KMS-11 (cell line): ENCODE measurements at regions not wholly inside any gene's neighbourhood (a gene's known extent, or its start where the extent isn't known, plus 50 kb on each side); places are given as distances from the start of the nearest gene placed in this dataset.
"Not testable (repeated sequence)": the region's sequence is repeated elsewhere in the genome, so short reads cannot be mapped to it uniquely, and the experiment has no call there.

ENCODE experiments used
- H2AFZ ChIP-seq: fragments of 200-600 bp; sonication (generic); 2 replicates; pipeline ENCODE4 v1.6.1; 2016; ENCODE audit warnings: antibody characterized with exemption, mixed run types, low read depth
- H3K27ac ChIP-seq: fragments of 200-600 bp; sonication (generic); 2 replicates; pipeline ENCODE4 v1.6.1; 2016; ENCODE audit warnings: mild to moderate bottlenecking, mixed run types
- H3K27me3 ChIP-seq: fragments of 200-600 bp; sonication (generic); 2 replicates; pipeline ENCODE4 v1.6.1; 2017; ENCODE audit warnings: mild to moderate bottlenecking, low read depth, mixed run types, moderate library complexity; ENCODE audit not compliant: insufficient read depth
- H3K36me3 ChIP-seq: fragments of 200-600 bp; sonication (generic); 2 replicates; pipeline ENCODE4 v1.6.1; 2017; ENCODE audit warnings: mild to moderate bottlenecking, mixed run types; ENCODE audit not compliant: insufficient read depth
- H3K4me1 ChIP-seq: fragments of 200-600 bp; sonication (generic); 2 replicates; pipeline ENCODE4 v1.6.1; 2016; ENCODE audit warnings: mild to moderate bottlenecking, low read depth, mixed run types; ENCODE audit not compliant: poor library complexity, severe bottlenecking
- H3K4me2 ChIP-seq: fragments of 200-600 bp; sonication (generic); 2 replicates; pipeline ENCODE4 v1.7.0; 2016; ENCODE audit warnings: mild to moderate bottlenecking, mixed run types
- H3K4me3 ChIP-seq: fragments of 200-600 bp; sonication (generic); IDR thresholded peaks from 2 replicates; pipeline ENCODE4 v1.6.1; 2017; ENCODE audit warnings: low read depth, low read length, mixed read lengths; ENCODE audit not compliant: insufficient read depth
- H3K79me2 ChIP-seq: fragments of 200-600 bp; sonication (generic); 2 replicates; pipeline ENCODE4 v1.6.1; 2016; ENCODE audit warnings: low read depth, mixed run types; ENCODE audit not compliant: insufficient read depth
- H3K9ac ChIP-seq: fragments of 200-600 bp; sonication (generic); 2 replicates; pipeline ENCODE4 v1.6.1; 2016; ENCODE audit warnings: mild to moderate bottlenecking, mixed run types
- H4K20me1 ChIP-seq: fragments of 200-600 bp; sonication (generic); 2 replicates; pipeline ENCODE4 v1.6.1; 2016; ENCODE audit warnings: mild to moderate bottlenecking, mixed run types; ENCODE audit not compliant: insufficient read depth
- TF ChIP-seq, protein P1 (sequence below): fragments of 200-600 bp; sonication (generic); conservative IDR thresholded peaks from 2 replicates; pipeline ENCODE4 v1.6.1; 2017; ENCODE audit warnings: low read depth, mild to moderate bottlenecking, antibody characterized with exemption, low read length, moderate library complexity, mixed read lengths

DNA sequence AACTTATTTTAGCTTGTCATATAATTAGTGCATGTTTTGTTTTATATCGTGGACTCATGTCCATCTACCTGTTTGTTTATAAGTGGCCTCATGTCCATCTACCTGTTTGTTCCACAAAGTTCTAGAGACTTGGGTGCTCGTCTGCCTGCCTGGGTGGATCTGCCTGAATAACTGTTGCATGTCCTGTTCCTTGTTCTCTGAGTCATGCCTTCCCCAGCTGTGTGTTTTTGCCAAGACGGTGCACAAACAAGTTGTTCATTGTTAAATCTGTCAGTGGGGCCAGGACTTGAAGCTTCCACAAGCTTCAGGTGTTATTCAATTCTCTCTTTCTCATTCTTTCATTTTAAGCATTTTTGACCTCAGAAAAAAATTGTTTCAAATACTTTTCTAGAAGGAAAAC, 358.0 kb upstream of the CITED2 start:
- TF ChIP-seq, protein P1, sequence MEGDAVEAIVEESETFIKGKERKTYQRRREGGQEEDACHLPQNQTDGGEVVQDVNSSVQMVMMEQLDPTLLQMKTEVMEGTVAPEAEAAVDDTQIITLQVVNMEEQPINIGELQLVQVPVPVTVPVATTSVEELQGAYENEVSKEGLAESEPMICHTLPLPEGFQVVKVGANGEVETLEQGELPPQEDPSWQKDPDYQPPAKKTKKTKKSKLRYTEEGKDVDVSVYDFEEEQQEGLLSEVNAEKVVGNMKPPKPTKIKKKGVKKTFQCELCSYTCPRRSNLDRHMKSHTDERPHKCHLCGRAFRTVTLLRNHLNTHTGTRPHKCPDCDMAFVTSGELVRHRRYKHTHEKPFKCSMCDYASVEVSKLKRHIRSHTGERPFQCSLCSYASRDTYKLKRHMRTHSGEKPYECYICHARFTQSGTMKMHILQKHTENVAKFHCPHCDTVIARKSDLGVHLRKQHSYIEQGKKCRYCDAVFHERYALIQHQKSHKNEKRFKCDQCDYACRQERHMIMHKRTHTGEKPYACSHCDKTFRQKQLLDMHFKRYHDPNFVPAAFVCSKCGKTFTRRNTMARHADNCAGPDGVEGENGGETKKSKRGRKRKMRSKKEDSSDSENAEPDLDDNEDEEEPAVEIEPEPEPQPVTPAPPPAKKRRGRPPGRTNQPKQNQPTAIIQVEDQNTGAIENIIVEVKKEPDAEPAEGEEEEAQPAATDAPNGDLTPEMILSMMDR: no peak
- Histone ChIP-seq H4K20me1 (no peaks in the 10 kb centered on the region), H3K36me3 (no peaks in the 10 kb centered on the region), H3K79me2 (no peaks in the 10 kb centered on the region), H2AFZ (no peak overlapping the region), H3K4me2 (no peak overlapping the region), H3K4me3 (no peak overlapping the region), H3K4me1 (peaks cover 7% of the 10 kb centered on the region), H3K9ac (no peak overlapping the region), H3K27me3 (no peaks in the 10 kb centered on the region), H3K27ac (no peak overlapping the region)

DNA sequence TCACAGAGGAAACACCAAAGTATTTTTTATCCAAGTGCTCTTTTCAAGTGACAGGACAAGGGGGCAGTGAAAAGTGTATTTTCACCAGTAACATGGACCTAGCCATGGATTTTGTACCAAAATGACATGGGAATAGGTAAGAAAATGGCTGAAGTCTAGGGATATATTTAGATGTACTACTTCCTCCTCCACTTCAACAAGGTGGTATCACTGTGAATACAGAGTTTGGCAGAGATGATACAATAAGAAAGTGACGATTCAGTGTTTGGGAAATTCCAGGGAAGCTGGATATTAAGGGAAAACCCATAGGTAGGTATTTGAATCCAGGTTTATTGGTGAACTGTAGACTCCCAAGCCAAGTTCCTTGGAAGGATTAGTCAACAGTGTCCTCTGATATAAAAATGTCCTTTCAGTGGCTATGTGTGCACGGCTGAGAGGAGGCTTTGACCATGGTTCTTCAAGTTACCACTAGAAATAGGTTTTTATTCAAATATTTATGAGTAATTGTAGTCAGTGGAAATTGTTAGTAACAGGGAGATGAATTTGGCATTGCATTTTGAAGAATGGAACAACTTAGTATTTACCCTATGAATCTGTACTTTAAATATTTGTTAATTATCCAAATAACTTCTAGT, 356.0 kb upstream of the CITED2 start:
- H4K20me1 ChIP-seq: no peaks in the 10 kb centered on the region
- H3K27me3 ChIP-seq: no peaks in the 10 kb centered on the region
- H3K9ac ChIP-seq: no peak overlapping the region
- H2AFZ ChIP-seq: no peak overlapping the region
- no peaks in the 10 kb centered on the region for H3K36me3 ChIP-seq
- TF ChIP-seq, protein P1: no peak
- H3K79me2 ChIP-seq: no peaks in the 10 kb centered on the region
- no peak overlapping the region for H3K27ac ChIP-seq
- H3K4me3 ChIP-seq: no peak overlapping the region
- H3K4me1 ChIP-seq: no peaks in the 10 kb centered on the region
- H3K4me2 ChIP-seq: no peak overlapping the region

DNA sequence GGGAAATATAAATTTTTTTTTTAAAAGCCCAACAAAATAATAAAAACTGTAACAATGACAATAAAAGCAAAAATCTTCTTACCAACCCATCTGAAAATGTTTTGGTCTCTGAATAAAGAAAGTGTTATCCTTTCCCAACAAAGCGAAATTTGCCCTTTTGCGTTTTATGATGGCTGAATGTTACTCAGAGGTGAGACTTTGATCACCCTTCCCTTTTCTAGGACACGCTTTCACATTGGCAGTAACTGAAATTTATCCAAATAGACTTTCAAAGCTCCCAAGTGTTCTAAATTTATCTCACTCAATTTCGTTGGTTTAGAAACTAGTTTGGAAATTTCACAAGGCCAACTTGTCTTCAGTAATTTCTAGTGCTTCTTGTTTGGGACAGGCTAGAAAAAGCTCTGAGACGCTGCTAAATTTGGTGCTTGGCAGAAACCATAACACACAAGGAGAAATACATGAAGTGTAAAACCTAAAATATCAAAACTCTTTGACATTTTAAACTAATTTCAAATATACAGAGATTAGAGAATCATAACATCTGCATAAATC, 354.5 kb upstream of the CITED2 start:
- Histone ChIP-seq H3K27ac (no peak overlapping the region), H3K4me1 (no peaks in the 10 kb centered on the region), H3K36me3 (no peaks in the 10 kb centered on the region), H3K9ac (no peak overlapping the region), H3K4me2 (no peak overlapping the region), H2AFZ (no peak overlapping the region), H3K4me3 (no peak overlapping the region), H3K27me3 (no peaks in the 10 kb centered on the region), H3K79me2 (no peaks in the 10 kb centered on the region), H4K20me1 (no peaks in the 10 kb centered on the region)
- TF ChIP-seq, protein P1: no peak

DNA sequence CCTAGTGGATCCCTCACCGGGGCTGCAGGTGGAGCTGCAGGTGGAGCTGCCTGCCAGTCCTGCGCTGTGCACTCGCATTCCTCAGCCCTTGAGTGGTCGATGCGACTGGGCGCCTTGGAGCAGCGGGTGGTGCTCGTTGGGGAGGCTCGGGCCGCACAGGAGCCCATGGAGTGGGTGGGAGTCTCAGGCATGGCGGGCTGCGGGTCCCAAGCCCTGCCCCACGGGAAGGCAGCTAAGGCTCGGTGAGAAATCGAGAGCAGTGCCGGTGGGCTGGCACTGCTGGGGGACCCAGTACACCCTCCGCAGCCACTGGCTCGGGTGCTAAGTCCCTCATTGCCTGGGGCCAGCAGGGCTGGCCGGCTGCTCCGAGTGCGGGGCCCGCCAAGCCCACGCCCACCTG, 351.8 kb upstream of the CITED2 start:
- not testable (repeated sequence) for H3K4me3 ChIP-seq, H3K36me3 ChIP-seq, H3K9ac ChIP-seq, H3K27me3 ChIP-seq, H4K20me1 ChIP-seq, H3K27ac ChIP-seq, H3K79me2 ChIP-seq, H3K4me2 ChIP-seq, H3K4me1 ChIP-seq, H2AFZ ChIP-seq

DNA sequence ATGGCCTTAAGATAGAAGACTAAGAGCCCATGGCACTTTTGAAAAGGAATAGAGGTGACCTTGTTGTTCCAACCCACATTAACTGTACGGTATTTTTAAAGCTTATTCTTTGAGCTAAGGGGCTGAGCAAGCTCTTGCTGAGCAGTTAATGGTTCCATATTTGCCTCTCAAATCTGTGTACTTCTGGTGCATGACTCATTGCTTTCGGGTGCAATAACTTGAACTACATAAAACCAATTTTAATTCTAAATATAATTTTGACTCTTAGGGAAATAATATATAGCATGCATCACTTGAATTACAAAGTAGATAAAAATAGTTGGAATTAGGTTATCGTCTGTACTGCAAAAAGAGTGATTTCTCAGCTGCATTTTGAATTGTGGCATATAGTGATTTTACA, 348.1 kb upstream of the CITED2 start:
- no peak overlapping the region for H3K9ac ChIP-seq
- no peak overlapping the region for H3K4me2 ChIP-seq
- no peaks in the 10 kb centered on the region for H3K36me3 ChIP-seq
- no peaks in the 10 kb centered on the region for H3K79me2 ChIP-seq
- H3K4me1 ChIP-seq: no peaks in the 10 kb centered on the region
- TF ChIP-seq, protein P1: no peak
- H3K4me3 ChIP-seq: no peak overlapping the region
- no peak overlapping the region for H3K27ac ChIP-seq
- no peaks in the 10 kb centered on the region for H4K20me1 ChIP-seq
- no peaks in the 10 kb centered on the region for H3K27me3 ChIP-seq
- H2AFZ ChIP-seq: no peak overlapping the region
